Transverse colon (tissue), 4 donors: ENCODE measurements at regions not wholly inside any gene's neighbourhood (a gene's known extent, or its start where the extent isn't known, plus 50 kb on each side); places are given as distances from the start of the nearest gene placed in this dataset.

ENCODE experiments used
- DNase-seq: peaks from one replicate; pipeline ENCODE4 v3.0.0-alpha.2; 2019
- H3K27ac ChIP-seq, 4 donors: fragments of 200-600 bp; sonication (generic); 2 replicates each; pipeline ENCODE4 v1.5.1; 2016 to 2018; ENCODE audit warnings: inconsistent platforms in 4 of 4
- H3K27me3 ChIP-seq: fragments of 200-600 bp; sonication (generic); 2 replicates; pipeline ENCODE4 v1.5.1; 2017; ENCODE audit warnings: inconsistent platforms
- H3K36me3 ChIP-seq, 4 donors: fragments of 200-600 bp; sonication (generic); 2 replicates each; pipeline ENCODE4 v1.5.1; 2017 to 2019; ENCODE audit warnings: inconsistent platforms in 4 of 4
- H3K4me1 ChIP-seq, 4 donors: fragments of 200-600 bp; sonication (generic); 2 replicates each; pipeline ENCODE4 v1.5.1; 2017 to 2020; ENCODE audit warnings: inconsistent platforms in 4 of 4
- H3K4me3 ChIP-seq, 4 donors: fragments of 200-600 bp; sonication (generic); 1 replicate in 1 of 4; 2 replicates in 3 of 4; pipeline versions ENCODE4 v1.5.1 to v1.6.1; 2017 to 2019; ENCODE audit warnings: inconsistent platforms in 4 of 4
- H3K9me3 ChIP-seq, 2 donors: fragments of 200-600 bp; sonication (generic); 2 replicates each; pipeline ENCODE4 v1.5.1; 2017 to 2019; ENCODE audit warnings: inconsistent platforms in 2 of 2
- EP300 ChIP-seq: sonication (generic); formaldehyde crosslinking; IDR thresholded peaks from one replicate; pipeline ENCODE4 v1.6.1; 2017; ENCODE audit warnings: antibody characterized with exemption, low read depth
- POLR2A ChIP-seq: fragments of 450-650 bp; IDR thresholded peaks from one replicate; pipeline ENCODE4 v1.6.1; 2016; ENCODE audit warnings: antibody characterized with exemption, mild to moderate bottlenecking, moderate library complexity
- POLR2AphosphoS5 ChIP-seq, 3 donors: sonication (generic); formaldehyde crosslinking; IDR thresholded peaks; one replicate each; pipeline ENCODE4 v1.6.1; 2016; ENCODE audit warnings: antibody characterized with exemption in 3 of 3
- WGBS, 2 donors: methylation state at CpG; one replicate each; pipeline ENCODE4 v1.1.5; 2018; ENCODE audit warnings: low coverage in 1 of 2; 5-methylcytosine and 5-hydroxymethylcytosine counted together
- in situ Hi-C, 4 donors: fragments of 200-750 bp; cut with MboI; loops; one replicate each; pipeline versions ENCODE4 v1.15.0 to v1.15.1; 2017; ENCODE audit warnings: low sequenced_read_pairs in 3 of 4, low pct_ligation_motif_present in 1 of 4, low pct_unique_long_range_greater_than_20kb in 1 of 4
- intact Hi-C: fragments of 100-400 bp; cut with DNase I; formaldehyde crosslinking; loops from one replicate; pipeline ENCODE4 v1.15.1; 2023; ENCODE audit warnings: low total_unique reads
- TF ChIP-seq, protein P1 (sequence below), 5 experiments: fragments of 200-600 bp in 3 of 5; fragments of 450-650 bp in 2 of 5; sonication (generic) in 3 of 5; IDR thresholded peaks; 1 replicate in 2 of 5; 2 replicates in 3 of 5; pipeline ENCODE4 v1.5.1; 2016 to 2017; ENCODE audit warnings: antibody characterized with exemption in 5 of 5, inconsistent platforms in 3 of 5, mild to moderate bottlenecking in 2 of 5, moderate library complexity in 1 of 5

DNA sequence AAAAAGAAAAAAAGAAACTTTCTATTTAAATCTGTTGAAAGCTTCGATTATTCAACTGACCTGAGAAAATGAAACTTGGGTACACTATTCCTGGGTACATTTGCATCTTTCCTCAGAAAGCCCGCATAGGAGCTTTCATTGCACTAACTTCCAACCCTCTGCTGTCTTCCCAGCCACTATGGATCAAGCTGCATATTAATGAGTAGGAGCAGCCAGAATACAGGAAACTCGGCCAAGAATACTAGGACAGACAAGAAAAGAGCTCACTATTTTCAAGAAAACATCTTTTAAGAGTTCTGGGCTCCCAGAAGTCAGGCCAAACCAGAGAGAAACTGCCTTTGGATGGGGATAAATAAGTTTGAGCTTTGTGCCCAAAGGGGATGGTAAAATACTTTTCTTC is 135.0 kb upstream of the CCDC28A start:
- H3K4me1 ChIP-seq, result no peaks in the 10 kb centered on the region
- intact Hi-C loops, result no loop called here
- H3K4me3 ChIP-seq, result no peak overlapping the region
- H3K27ac ChIP-seq, result no peak overlapping the region
- no peaks in the 10 kb centered on the region for H3K9me3 ChIP-seq
- H3K27me3 ChIP-seq, result no peaks in the 10 kb centered on the region
- 71 to 74% methylated on average over 3 of the region's 3 CpGs for WGBS, 2 donors
- no peak for DNase-seq
- in situ Hi-C loops, result no loop called here
- no peaks in the 10 kb centered on the region for H3K36me3 ChIP-seq
- no peak for TF ChIP-seq EP300
- TF ChIP-seq, protein P1, sequence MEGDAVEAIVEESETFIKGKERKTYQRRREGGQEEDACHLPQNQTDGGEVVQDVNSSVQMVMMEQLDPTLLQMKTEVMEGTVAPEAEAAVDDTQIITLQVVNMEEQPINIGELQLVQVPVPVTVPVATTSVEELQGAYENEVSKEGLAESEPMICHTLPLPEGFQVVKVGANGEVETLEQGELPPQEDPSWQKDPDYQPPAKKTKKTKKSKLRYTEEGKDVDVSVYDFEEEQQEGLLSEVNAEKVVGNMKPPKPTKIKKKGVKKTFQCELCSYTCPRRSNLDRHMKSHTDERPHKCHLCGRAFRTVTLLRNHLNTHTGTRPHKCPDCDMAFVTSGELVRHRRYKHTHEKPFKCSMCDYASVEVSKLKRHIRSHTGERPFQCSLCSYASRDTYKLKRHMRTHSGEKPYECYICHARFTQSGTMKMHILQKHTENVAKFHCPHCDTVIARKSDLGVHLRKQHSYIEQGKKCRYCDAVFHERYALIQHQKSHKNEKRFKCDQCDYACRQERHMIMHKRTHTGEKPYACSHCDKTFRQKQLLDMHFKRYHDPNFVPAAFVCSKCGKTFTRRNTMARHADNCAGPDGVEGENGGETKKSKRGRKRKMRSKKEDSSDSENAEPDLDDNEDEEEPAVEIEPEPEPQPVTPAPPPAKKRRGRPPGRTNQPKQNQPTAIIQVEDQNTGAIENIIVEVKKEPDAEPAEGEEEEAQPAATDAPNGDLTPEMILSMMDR (IDR thresholded peaks at IDR 0.05), result no peak
- no peak for TF ChIP-seq POLR2AphosphoS5 (IDR thresholded peaks at IDR 0.05)
- TF ChIP-seq POLR2A, result no peak

DNA sequence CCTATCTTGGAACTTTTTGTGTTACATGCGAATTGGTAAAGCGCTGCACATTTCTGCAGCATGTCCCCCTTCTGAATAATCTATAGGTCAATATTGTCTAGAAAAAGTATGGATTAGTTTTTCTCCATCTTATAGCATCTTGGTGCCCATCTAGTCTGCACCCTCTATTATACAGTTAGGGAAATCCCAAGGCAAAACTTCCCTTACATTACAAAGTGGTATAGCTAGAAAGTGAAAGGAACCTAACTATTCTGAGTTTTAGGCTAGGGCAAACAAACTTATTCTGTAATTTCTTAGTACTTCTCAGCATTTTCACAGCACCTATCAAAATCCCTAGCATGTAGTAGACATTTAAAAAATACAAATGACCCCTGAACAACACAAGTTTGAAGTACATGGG is 133.5 kb upstream of the CCDC28A start:
- Histone ChIP-seq H3K9me3 (no peaks in the 10 kb centered on the region), H3K27ac (no peak overlapping the region), H3K27me3 (no peaks in the 10 kb centered on the region), H3K36me3 (no peaks in the 10 kb centered on the region), H3K4me1 (no peaks in the 10 kb centered on the region), H3K4me3 (no peak overlapping the region)
- WGBS, 2 donors, result 94 to 95% methylated on average over 2 of the region's 2 CpGs
- TF ChIP-seq EP300, result no peak
- no peak for TF ChIP-seq POLR2A
- no peak for TF ChIP-seq POLR2AphosphoS5 (IDR thresholded peaks at IDR 0.05)
- TF ChIP-seq, protein P1 (IDR thresholded peaks at IDR 0.05), result no peak
- DNase-seq, result no peak
- intact Hi-C loops, result no loop called here
- in situ Hi-C loops, result no loop called here

DNA sequence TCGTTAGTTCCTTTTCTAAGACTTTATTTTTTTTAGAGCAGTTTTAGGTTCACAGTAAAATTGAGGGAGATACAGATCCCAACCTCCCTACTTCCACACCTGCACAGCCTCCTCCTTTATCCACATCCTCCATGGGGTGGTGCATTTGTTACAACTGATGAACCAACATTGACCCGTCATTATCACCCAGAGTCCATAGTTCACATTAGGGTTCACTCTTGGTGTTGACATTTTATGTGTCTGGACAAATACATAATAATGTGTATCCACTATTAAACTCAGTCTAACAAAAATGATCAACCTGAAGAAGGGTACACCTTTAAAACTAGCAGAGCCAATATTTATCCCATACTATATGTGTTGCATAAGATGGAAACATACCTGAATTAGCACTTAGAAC is 130.4 kb upstream of the CCDC28A start:
- Histone ChIP-seq H3K36me3 (no peaks in the 10 kb centered on the region), H3K9me3 (no peaks in the 10 kb centered on the region), H3K27ac (no peak overlapping the region), H3K4me1 (no peaks in the 10 kb centered on the region), H3K4me3 (no peak overlapping the region), H3K27me3 (no peaks in the 10 kb centered on the region)
- 74 to 79% methylated on average over 2 of the region's 2 CpGs for WGBS, 2 donors
- intact Hi-C loops (no loop called here), in situ Hi-C loops (no loop called here)
- DNase-seq, result no peak
- no peak for TF ChIP-seq POLR2AphosphoS5 (IDR thresholded peaks at IDR 0.05)

DNA sequence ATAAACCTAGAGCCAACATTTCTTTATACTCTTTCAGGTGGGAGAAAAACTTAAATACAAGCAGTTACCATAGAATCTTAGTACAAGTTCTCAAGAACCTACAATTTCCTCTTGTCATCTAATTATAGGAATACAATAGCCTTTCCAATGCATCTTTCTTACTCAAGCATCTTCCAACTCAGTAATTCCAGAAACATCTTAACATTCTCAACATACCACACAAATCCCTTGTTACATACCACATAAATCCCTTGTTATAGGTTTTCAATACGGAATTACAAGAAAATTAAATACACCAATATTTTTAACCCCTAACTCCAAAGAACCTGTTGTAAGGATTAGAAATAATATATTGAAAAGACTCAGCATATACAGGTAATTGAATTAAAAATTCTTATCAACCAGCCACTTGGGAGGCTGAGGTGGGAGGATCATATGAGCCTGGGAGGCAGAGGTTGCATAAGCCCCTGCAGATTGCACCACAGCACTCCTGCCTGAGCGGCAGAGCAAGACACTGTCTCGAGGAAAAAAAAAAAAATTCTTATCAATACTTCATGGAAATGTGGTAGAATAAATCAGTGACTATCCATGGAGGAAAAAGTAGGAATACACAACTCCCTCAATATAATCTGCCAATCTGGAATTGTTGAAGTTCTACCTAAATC is 127.5 kb upstream of the CCDC28A start:
- no peaks in the 10 kb centered on the region for H3K4me1 ChIP-seq
- no peak overlapping the region for H3K4me3 ChIP-seq
- H3K27ac ChIP-seq, result no peak overlapping the region
- no peak for DNase-seq
- H3K36me3 ChIP-seq, result no peaks in the 10 kb centered on the region
- no peaks in the 10 kb centered on the region for H3K27me3 ChIP-seq
- TF ChIP-seq EP300 (no peak), POLR2AphosphoS5 (IDR thresholded peaks at IDR 0.05) (no peak), POLR2A (no peak)
- TF ChIP-seq, protein P1 (IDR thresholded peaks at IDR 0.05), result no peak
- in situ Hi-C loops (no loop called here), intact Hi-C loops (no loop called here)
- 90 to 95% methylated on average over 3 of the region's 3 CpGs for WGBS, 2 donors
- no peaks in the 10 kb centered on the region for H3K9me3 ChIP-seq

DNA sequence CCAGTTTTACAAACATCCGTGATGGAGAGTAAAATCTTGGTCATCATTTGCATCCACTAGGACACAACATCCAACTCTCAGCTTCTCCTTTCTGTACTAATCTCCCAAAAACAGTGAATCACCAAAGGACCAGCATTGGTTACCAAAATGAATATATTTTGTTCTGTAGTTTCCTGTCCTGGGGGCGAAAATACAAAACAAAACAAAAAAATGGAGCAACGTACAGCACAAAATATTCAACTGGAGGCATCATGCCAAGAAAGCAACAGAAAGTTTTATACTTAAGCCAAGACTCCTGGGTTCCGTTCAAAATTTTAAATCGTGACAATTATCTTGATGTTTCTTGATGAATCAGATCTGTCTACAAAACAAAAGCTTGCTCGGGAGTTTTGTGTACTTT is 126.6 kb upstream of the CCDC28A start:
- 61 to 62% methylated on average over 6 of the region's 6 CpGs for WGBS, 2 donors
- Histone ChIP-seq H3K27me3 (no peaks in the 10 kb centered on the region), H3K9me3 (no peaks in the 10 kb centered on the region), H3K27ac (no peak overlapping the region), H3K4me1 (no peaks in the 10 kb centered on the region), H3K36me3 (no peaks in the 10 kb centered on the region), H3K4me3 (no peak overlapping the region)
- TF ChIP-seq POLR2A (no peak), EP300 (no peak), POLR2AphosphoS5 (IDR thresholded peaks at IDR 0.05) (no peak)
- TF ChIP-seq, protein P1 (IDR thresholded peaks at IDR 0.05), result no peak
- DNase-seq, result no peak
- intact Hi-C loops, result no loop called here
- in situ Hi-C loops, result no loop called here
